ENCODE measurements at regions not wholly inside any gene's neighbourhood (a gene's known extent, or its start where the extent isn't known, plus 50 kb on each side); places are given as distances from the start of the nearest gene placed in this dataset.
A peak's percentile ranks its signal among the peaks of the same experiment; 100 is the strongest.

GRCh38 chr9:2464624-2465023, 157.0 kb upstream of the VLDLR start:
- Histone ChIP-seq H3K4me2 (ENCODE audit: low read length) (no peak overlapping the region), H2AFZ (ENCODE audit: low read depth, low read length) (no peak overlapping the region), H3K79me2 (ENCODE audit: low read length) (no peaks in the 10 kb centered on the region), H3K36me3 (replicated peaks; ENCODE audit: low read depth, low read length) (no peaks in the 10 kb centered on the region), H3K4me3 (ENCODE audit: low read length) (no peak overlapping the region), H3K4me1 (ENCODE audit: low read length) (peaks cover 12% of the 10 kb centered on the region), H3K9ac (ENCODE audit: low read length) (no peak overlapping the region), H3K9me3 (ENCODE audit: insufficient read depth, low read length) (no peaks in the 10 kb centered on the region), H3K27me3 (ENCODE audit: low read depth, low read length) (peaks cover 17% of the 10 kb centered on the region), H3K27ac (ENCODE audit: low read length) (no peak overlapping the region), H4K20me1 (ENCODE audit: insufficient read depth, low read length) (no peaks in the 10 kb centered on the region)
- TF ChIP-seq CTCF (IDR thresholded peaks at IDR 0.05; ENCODE audit: low read depth, low read length) (no peak), EZH2phosphoT487 (IDR thresholded peaks at IDR 0.05; ENCODE audit: low read depth) (no peak)

- H3K79me2 ChIP-seq (ENCODE audit: low read length): no peaks in the 10 kb centered on the region
- H4K20me1 ChIP-seq (ENCODE audit: insufficient read depth, low read length): no peaks in the 10 kb centered on the region
- no peak overlapping the region for H2AFZ ChIP-seq (ENCODE audit: low read depth, low read length)
- H3K27ac ChIP-seq (ENCODE audit: low read length): no peak overlapping the region
- peak overlapping the region; percentile 44 for H3K4me2 ChIP-seq (ENCODE audit: low read length)
- H3K9ac ChIP-seq (ENCODE audit: low read length): no peak overlapping the region
- no peaks in the 10 kb centered on the region for H3K36me3 ChIP-seq (replicated peaks; ENCODE audit: low read depth, low read length)
- H3K27me3 ChIP-seq (ENCODE audit: low read depth, low read length): peaks cover 12% of the 10 kb centered on the region
- TF ChIP-seq CTCF (IDR thresholded peaks at IDR 0.05; ENCODE audit: low read depth, low read length) (no peak), EZH2phosphoT487 (IDR thresholded peaks at IDR 0.05; ENCODE audit: low read depth) (no peak)
- no peaks in the 10 kb centered on the region for H3K9me3 ChIP-seq (ENCODE audit: insufficient read depth, low read length)
- peaks cover 12% of the 10 kb centered on the region for H3K4me1 ChIP-seq (ENCODE audit: low read length)
- H3K4me3 ChIP-seq (ENCODE audit: low read length): 0 out of 2 replicates have a peak overlapping the region, but pooled peaks have one; percentile 6
Measured at GRCh38 chr9:2465516-2465915, 156.1 kb upstream of the VLDLR start.

GRCh38 chr9:2465921-2466460, 155.6 kb upstream of the VLDLR start:
- H3K27ac ChIP-seq (ENCODE audit: low read length): no peak overlapping the region
- TF ChIP-seq CTCF (IDR thresholded peaks at IDR 0.05; ENCODE audit: low read depth, low read length) (no peak), EZH2phosphoT487 (IDR thresholded peaks at IDR 0.05; ENCODE audit: low read depth) (no peak)
- H3K4me2 ChIP-seq (ENCODE audit: low read length): peak overlapping the region; percentile 44

GRCh38 chr9:2466703-2467102, 154.9 kb upstream of the VLDLR start:
- H3K27ac ChIP-seq (ENCODE audit: low read length): no peak overlapping the region
- no peak overlapping the region for H2AFZ ChIP-seq (ENCODE audit: low read depth, low read length)
- no peak overlapping the region for H3K4me3 ChIP-seq (ENCODE audit: low read length)
- H3K79me2 ChIP-seq (ENCODE audit: low read length): no peaks in the 10 kb centered on the region
- H3K36me3 ChIP-seq (replicated peaks; ENCODE audit: low read depth, low read length): no peaks in the 10 kb centered on the region
- TF ChIP-seq EZH2phosphoT487 (IDR thresholded peaks at IDR 0.05; ENCODE audit: low read depth): no peak
- no peak for TF ChIP-seq CTCF (IDR thresholded peaks at IDR 0.05; ENCODE audit: low read depth, low read length)
- no peaks in the 10 kb centered on the region for H3K9me3 ChIP-seq (ENCODE audit: insufficient read depth, low read length)
- peaks cover 1% of the 10 kb centered on the region for H3K27me3 ChIP-seq (ENCODE audit: low read depth, low read length)
- no peak overlapping the region for H3K4me2 ChIP-seq (ENCODE audit: low read length)
- no peak overlapping the region for H3K9ac ChIP-seq (ENCODE audit: low read length)
- no peaks in the 10 kb centered on the region for H4K20me1 ChIP-seq (ENCODE audit: insufficient read depth, low read length)
- H3K4me1 ChIP-seq (ENCODE audit: low read length): peaks cover 12% of the 10 kb centered on the region

More at GRCh38 chr9:2465921-2466460, 155.6 kb upstream of the VLDLR start:
- H3K4me1 ChIP-seq (ENCODE audit: low read length): peaks cover 12% of the 10 kb centered on the region
- no peak overlapping the region for H3K9ac ChIP-seq (ENCODE audit: low read length)
- 0 out of 2 replicates have a peak overlapping the region, but pooled peaks have one; percentile 6 for H3K4me3 ChIP-seq (ENCODE audit: low read length)
- H4K20me1 ChIP-seq (ENCODE audit: insufficient read depth, low read length): no peaks in the 10 kb centered on the region
- no peaks in the 10 kb centered on the region for H3K79me2 ChIP-seq (ENCODE audit: low read length)
- no peak overlapping the region for H2AFZ ChIP-seq (ENCODE audit: low read depth, low read length)
- no peaks in the 10 kb centered on the region for H3K36me3 ChIP-seq (replicated peaks; ENCODE audit: low read depth, low read length)
- no peaks in the 10 kb centered on the region for H3K9me3 ChIP-seq (ENCODE audit: insufficient read depth, low read length)
- peaks cover 9% of the 10 kb centered on the region for H3K27me3 ChIP-seq (ENCODE audit: low read depth, low read length)

Measured in OCI-LY3 (cell line).